Mesenchymal stem cell (in vitro differentiated cells and primary cell): ENCODE measurements at regions not wholly inside any gene's neighbourhood (a gene's known extent, or its start where the extent isn't known, plus 50 kb on each side); places are given as distances from the start of the nearest gene placed in this dataset.
"Not testable (repeated sequence)": the region's sequence is repeated elsewhere in the genome, so short reads cannot be mapped to it uniquely, and the experiment has no call there.

Source experiments
- DNase-seq: peaks from one replicate; pipeline ENCODE4 v3.0.0-alpha.2; 2013
- H2AFZ ChIP-seq: one replicate; pipeline ENCODE4 v1.6.1; 2013; ENCODE audit warnings: low read depth, mild to moderate bottlenecking, control low read depth, inconsistent platforms, low read length, moderate library complexity
- H2AK5ac ChIP-seq: 2 replicates; pipeline ENCODE4 v1.6.1; 2013; ENCODE audit warnings: low read length, moderate library complexity, mild to moderate bottlenecking, inconsistent platforms; ENCODE audit not compliant: severe bottlenecking
- H2BK120ac ChIP-seq: one replicate; pipeline ENCODE4 v1.6.1; 2013; ENCODE audit warnings: low read depth, mild to moderate bottlenecking, inconsistent platforms, low read length, moderate library complexity
- H2BK12ac ChIP-seq, 2 experiments: one replicate each; pipeline ENCODE4 v1.6.1; 2013; ENCODE audit warnings: inconsistent platforms in 2 of 2, low read length in 2 of 2, mild to moderate bottlenecking in 2 of 2, moderate library complexity in 2 of 2, control low read depth in 1 of 2
- H2BK15ac ChIP-seq: one replicate; pipeline ENCODE4 v1.6.1; 2013; ENCODE audit warnings: mild to moderate bottlenecking, low read depth, inconsistent platforms; ENCODE audit not compliant: poor library complexity, severe bottlenecking
- H2BK5ac ChIP-seq: 2 replicates; pipeline ENCODE4 v1.6.1; 2013; ENCODE audit warnings: low read depth, mild to moderate bottlenecking, low read length, control low read depth, inconsistent platforms; ENCODE audit not compliant: poor library complexity, severe bottlenecking
- H3K14ac ChIP-seq, 2 experiments: one replicate each; pipeline ENCODE4 v1.6.1; 2013; ENCODE audit warnings: inconsistent platforms in 2 of 2, low read length in 2 of 2, control low read depth in 1 of 2, mild to moderate bottlenecking in 1 of 2, moderate library complexity in 1 of 2
- H3K18ac ChIP-seq, 2 experiments: one replicate each; pipeline ENCODE4 v1.6.1; 2013; ENCODE audit warnings: inconsistent platforms in 2 of 2, low read length in 2 of 2, control low read depth in 1 of 2, low read depth in 1 of 2, mild to moderate bottlenecking in 1 of 2
- H3K23ac ChIP-seq, 2 experiments: one replicate each; pipeline ENCODE4 v1.6.1; 2013; ENCODE audit warnings: inconsistent platforms in 2 of 2, low read length in 2 of 2, mild to moderate bottlenecking in 2 of 2, moderate library complexity in 2 of 2, control low read depth in 1 of 2
- H3K27ac ChIP-seq: 2 replicates; pipeline ENCODE4 v1.5.1; 2013; ENCODE audit warnings: mild to moderate bottlenecking, moderate library complexity, low read length, control low read depth, inconsistent platforms; ENCODE audit not compliant: poor library complexity, severe bottlenecking
- H3K27me3 ChIP-seq, 2 experiments: 2 replicates each; pipeline versions ENCODE4 v1.6.1 to v1.7.0; 2013; ENCODE audit warnings: low read length in 2 of 2, mild to moderate bottlenecking in 2 of 2, moderate library complexity in 2 of 2, control low read depth in 1 of 2, inconsistent platforms in 1 of 2; ENCODE audit not compliant: control insufficient read depth in 1 of 2, insufficient read depth in 1 of 2
- H3K36me3 ChIP-seq, 2 experiments: 2 replicates each; pipeline versions ENCODE4 v1.6.1 to v1.7.0; 2013; ENCODE audit warnings: low read length in 2 of 2, control low read depth in 1 of 2, inconsistent platforms in 1 of 2, low read depth in 1 of 2, mild to moderate bottlenecking in 1 of 2; ENCODE audit not compliant: insufficient read depth in 2 of 2, control insufficient read depth in 1 of 2
- H3K4ac ChIP-seq, 2 experiments: one replicate each; pipeline ENCODE4 v1.6.1; 2013; ENCODE audit warnings: inconsistent platforms in 2 of 2, low read length in 2 of 2, mild to moderate bottlenecking in 2 of 2, moderate library complexity in 2 of 2, control low read depth in 1 of 2, low read depth in 1 of 2
- H3K4me1 ChIP-seq: 2 replicates; pipeline ENCODE4 v1.6.1; 2013; ENCODE audit warnings: low read depth, low read length, control low read depth; ENCODE audit not compliant: control insufficient read depth, insufficient read depth
- H3K4me2 ChIP-seq: 2 replicates; pipeline ENCODE4 v1.6.1; 2013; ENCODE audit warnings: low read length, mild to moderate bottlenecking, inconsistent platforms; ENCODE audit not compliant: poor library complexity, severe bottlenecking
- H3K4me3 ChIP-seq, 2 experiments: 2 replicates each; pipeline versions ENCODE4 v1.5.1 to v1.7.0; 2013; ENCODE audit warnings: low read length in 2 of 2, mild to moderate bottlenecking in 2 of 2, control low read depth in 1 of 2, low read depth in 1 of 2; ENCODE audit not compliant: insufficient read depth in 1 of 2
- H3K79me1 ChIP-seq: replicated peaks from 2 replicates; pipeline ENCODE4 v1.6.1; 2013; ENCODE audit warnings: mild to moderate bottlenecking, control low read depth, low read length, inconsistent platforms; ENCODE audit not compliant: poor library complexity, severe bottlenecking
- H3K9ac ChIP-seq: 2 replicates; pipeline ENCODE4 v1.7.0; 2013; ENCODE audit warnings: mild to moderate bottlenecking, low read length, moderate library complexity
- H3K9me3 ChIP-seq: 2 replicates; pipeline ENCODE4 v1.7.0; 2013; ENCODE audit warnings: mild to moderate bottlenecking, low read length; ENCODE audit not compliant: control insufficient read depth
- H4K8ac ChIP-seq: one replicate; pipeline ENCODE4 v1.6.1; 2013; ENCODE audit warnings: inconsistent platforms, mild to moderate bottlenecking, low read length, moderate library complexity
- H4K91ac ChIP-seq: one replicate; pipeline ENCODE4 v1.6.1; 2013; ENCODE audit warnings: mild to moderate bottlenecking, low read length, inconsistent platforms
- WGBS: methylation state at CpG from one replicate; pipeline ENCODE4 v1.1.7; 2013; ENCODE audit warnings: mixed read lengths; 5-methylcytosine and 5-hydroxymethylcytosine counted together

- not testable (repeated sequence) for H2AK5ac ChIP-seq, H2AFZ ChIP-seq, H4K91ac ChIP-seq, H3K4me2 ChIP-seq, H3K27ac ChIP-seq, H3K27me3 ChIP-seq, H2BK120ac ChIP-seq, H3K18ac ChIP-seq, H3K79me1 ChIP-seq, DNase-seq, H2BK5ac ChIP-seq, H3K23ac ChIP-seq, H3K4me1 ChIP-seq, H3K9me3 ChIP-seq, H3K4ac ChIP-seq, H3K9ac ChIP-seq, H3K14ac ChIP-seq, H3K36me3 ChIP-seq, H2BK12ac ChIP-seq, H3K4me3 ChIP-seq, H2BK15ac ChIP-seq, H4K8ac ChIP-seq
- 84% methylated on average over 3 of the region's 3 CpGs for WGBS
These were observed 123.0 kb downstream of the GATA3 start for GRCh38 chr10:8177526-8177925.

GRCh38 chr10:8179773-8180172 lies 125.3 kb downstream of the GATA3 start:
- not testable (repeated sequence) for H3K4me1 ChIP-seq, H3K27me3 ChIP-seq, H2BK12ac ChIP-seq, H3K23ac ChIP-seq, H3K18ac ChIP-seq, H3K36me3 ChIP-seq, H3K4ac ChIP-seq, H3K79me1 ChIP-seq, H3K27ac ChIP-seq, H2BK120ac ChIP-seq, DNase-seq, H3K9ac ChIP-seq, H4K8ac ChIP-seq, H2BK5ac ChIP-seq, H3K4me2 ChIP-seq, H2BK15ac ChIP-seq, H3K9me3 ChIP-seq, H2AK5ac ChIP-seq, H4K91ac ChIP-seq, H3K4me3 ChIP-seq, H2AFZ ChIP-seq, H3K14ac ChIP-seq
- no CpG with 5 or more reads among the region's 1 CpG for WGBS

- Histone ChIP-seq H3K27me3 (no peaks in the 10 kb centered on the region), H3K79me1 (no peaks in the 10 kb centered on the region), H4K91ac (no peak overlapping the region), H3K27ac (no peak overlapping the region), H3K4ac (no peak overlapping the region), H3K4me1 (no peaks in the 10 kb centered on the region), H2AFZ (no peak overlapping the region), H2BK120ac (no peak overlapping the region), H3K18ac (no peak overlapping the region), H3K9me3 (no peaks in the 10 kb centered on the region), H3K4me3 (no peak overlapping the region), H2BK5ac (no peak overlapping the region), H2BK15ac (no peak overlapping the region), H2AK5ac (no peak overlapping the region), H3K23ac (no peak overlapping the region), H3K4me2 (no peak overlapping the region), H2BK12ac (no peak overlapping the region), H3K9ac (no peak overlapping the region), H4K8ac (no peak overlapping the region), H3K36me3 (no peaks in the 10 kb centered on the region), H3K14ac (no peak overlapping the region)
- DNase-seq, result no peak
- 82% methylated on average over 9 of the region's 9 CpGs for WGBS
These were observed 126.0 kb downstream of the GATA3 start for GRCh38 chr10:8180360-8181109.

- Histone ChIP-seq H3K36me3 (no peaks in the 10 kb centered on the region), H4K8ac (no peak overlapping the region), H2AFZ (no peak overlapping the region), H2BK120ac (no peak overlapping the region), H4K91ac (no peak overlapping the region), H2BK15ac (no peak overlapping the region), H3K27ac (no peak overlapping the region), H2BK12ac (no peak overlapping the region), H3K18ac (no peak overlapping the region), H3K4me3 (no peak overlapping the region), H3K79me1 (no peaks in the 10 kb centered on the region), H3K4me1 (no peaks in the 10 kb centered on the region), H3K27me3 (no peaks in the 10 kb centered on the region), H3K4ac (no peak overlapping the region), H2AK5ac (no peak overlapping the region), H2BK5ac (no peak overlapping the region), H3K4me2 (no peak overlapping the region), H3K14ac (no peak overlapping the region), H3K9ac (no peak overlapping the region), H3K9me3 (no peaks in the 10 kb centered on the region), H3K23ac (no peak overlapping the region)
- 91% methylated on average over 10 of the region's 11 CpGs for WGBS
- no peak for DNase-seq
These were observed 127.1 kb downstream of the GATA3 start for GRCh38 chr10:8181496-8182157.
